ENCODE measurements at regions not wholly inside any gene's neighbourhood (a gene's known extent, or its start where the extent isn't known, plus 50 kb on each side); places are given as distances from the start of the nearest gene placed in this dataset.

DNA sequence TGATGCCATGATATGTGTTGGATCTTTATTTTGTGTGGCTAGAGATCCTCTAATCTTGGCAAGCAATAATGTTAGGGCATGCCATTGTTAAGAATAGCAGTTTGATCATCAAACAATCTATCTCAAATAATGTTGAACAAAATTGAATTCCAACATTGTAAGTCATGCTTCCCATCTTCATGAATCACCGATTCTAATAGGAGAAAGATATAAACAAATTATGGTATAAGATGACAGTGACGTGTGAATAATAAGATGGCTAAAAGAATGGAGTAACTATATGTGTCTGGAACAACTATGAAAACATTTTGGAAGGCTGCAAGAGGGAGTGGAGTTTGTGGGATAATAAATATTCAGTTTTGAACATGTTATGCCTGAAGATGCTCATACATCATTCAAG, 208.4 kb downstream of the DTHD1 start:
- no peak for DNase-seq (ENCODE audit: low read depth)
- no peak overlapping the region for H3K4me3 ChIP-seq (ENCODE audit: control insufficient read depth, low read depth, low read length)
- TF ChIP-seq, protein P1, sequence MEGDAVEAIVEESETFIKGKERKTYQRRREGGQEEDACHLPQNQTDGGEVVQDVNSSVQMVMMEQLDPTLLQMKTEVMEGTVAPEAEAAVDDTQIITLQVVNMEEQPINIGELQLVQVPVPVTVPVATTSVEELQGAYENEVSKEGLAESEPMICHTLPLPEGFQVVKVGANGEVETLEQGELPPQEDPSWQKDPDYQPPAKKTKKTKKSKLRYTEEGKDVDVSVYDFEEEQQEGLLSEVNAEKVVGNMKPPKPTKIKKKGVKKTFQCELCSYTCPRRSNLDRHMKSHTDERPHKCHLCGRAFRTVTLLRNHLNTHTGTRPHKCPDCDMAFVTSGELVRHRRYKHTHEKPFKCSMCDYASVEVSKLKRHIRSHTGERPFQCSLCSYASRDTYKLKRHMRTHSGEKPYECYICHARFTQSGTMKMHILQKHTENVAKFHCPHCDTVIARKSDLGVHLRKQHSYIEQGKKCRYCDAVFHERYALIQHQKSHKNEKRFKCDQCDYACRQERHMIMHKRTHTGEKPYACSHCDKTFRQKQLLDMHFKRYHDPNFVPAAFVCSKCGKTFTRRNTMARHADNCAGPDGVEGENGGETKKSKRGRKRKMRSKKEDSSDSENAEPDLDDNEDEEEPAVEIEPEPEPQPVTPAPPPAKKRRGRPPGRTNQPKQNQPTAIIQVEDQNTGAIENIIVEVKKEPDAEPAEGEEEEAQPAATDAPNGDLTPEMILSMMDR (conservative IDR thresholded peaks at IDR 0.05; ENCODE audit: control insufficient read depth, insufficient read depth, low read depth, low read length), result no peak

DNA sequence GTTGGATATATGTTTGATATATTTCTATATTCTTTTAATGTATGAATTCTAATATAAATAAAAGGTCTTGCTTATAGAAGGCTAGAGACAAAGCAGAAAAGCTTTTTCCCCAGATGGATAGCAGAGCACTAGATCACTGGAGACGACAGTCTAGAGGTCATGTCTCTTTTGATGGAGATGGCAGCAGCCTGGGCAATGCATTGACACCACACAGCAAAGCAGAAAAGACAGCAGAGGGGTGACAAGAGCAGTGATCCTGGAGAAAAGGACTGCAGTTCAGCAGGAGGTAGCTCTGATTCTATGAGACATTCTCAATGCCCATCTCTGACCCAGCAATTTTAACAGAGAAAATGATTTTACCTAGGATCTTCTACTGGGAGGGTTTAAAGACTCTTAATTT, 210.6 kb downstream of the DTHD1 start:
- TF ChIP-seq, protein P1 (conservative IDR thresholded peaks at IDR 0.05; ENCODE audit: control insufficient read depth, insufficient read depth, low read depth, low read length), result no peak
- no peak overlapping the region for H3K4me3 ChIP-seq (ENCODE audit: control insufficient read depth, low read depth, low read length)
- DNase-seq (ENCODE audit: low read depth), result no peak

DNA sequence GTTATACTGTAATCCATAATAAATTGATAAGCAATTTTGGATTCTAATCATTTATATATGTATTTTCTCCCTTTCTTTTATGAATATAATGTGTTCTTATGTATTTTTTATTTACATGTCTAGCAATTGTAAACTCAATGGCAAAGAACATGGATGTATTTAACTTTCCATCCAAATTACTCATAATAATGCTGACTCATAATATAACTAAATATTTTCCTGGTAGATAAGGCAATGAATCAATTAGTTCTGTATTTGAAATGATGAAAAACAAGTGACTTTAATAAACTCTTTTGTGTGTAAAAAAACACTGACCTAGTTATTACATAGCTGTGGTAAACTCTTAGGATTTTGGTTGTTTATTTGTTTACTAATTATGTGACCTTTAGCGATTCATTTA, 211.2 kb downstream of the DTHD1 start:
- no peak for DNase-seq (ENCODE audit: low read depth)
- TF ChIP-seq, protein P1 (conservative IDR thresholded peaks at IDR 0.05; ENCODE audit: control insufficient read depth, insufficient read depth, low read depth, low read length), result no peak
- no peak overlapping the region for H3K4me3 ChIP-seq (ENCODE audit: control insufficient read depth, low read depth, low read length)

DNA sequence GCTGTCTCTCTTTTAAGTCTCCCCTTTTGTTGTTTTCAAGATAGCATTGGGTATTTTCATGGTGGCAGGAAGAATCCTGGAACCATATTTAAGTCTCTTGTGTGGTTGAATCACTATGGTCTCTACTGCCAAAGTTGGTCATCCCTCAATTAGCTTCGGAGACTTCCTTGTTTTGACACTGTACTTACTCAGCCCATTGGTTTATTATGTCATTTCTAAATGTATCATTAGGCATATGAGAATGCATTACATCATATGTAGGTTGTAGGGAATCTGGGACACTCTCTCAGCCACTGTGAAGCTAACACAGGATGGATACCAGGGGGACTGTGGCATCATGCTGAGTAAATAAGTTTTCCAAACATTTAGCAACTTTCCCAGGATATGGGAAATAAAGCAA, 211.8 kb downstream of the DTHD1 start:
- no peak for DNase-seq (ENCODE audit: low read depth)
- no peak overlapping the region for H3K4me3 ChIP-seq (ENCODE audit: control insufficient read depth, low read depth, low read length)
- TF ChIP-seq, protein P1 (conservative IDR thresholded peaks at IDR 0.05; ENCODE audit: control insufficient read depth, insufficient read depth, low read depth, low read length), result no peak

DNA sequence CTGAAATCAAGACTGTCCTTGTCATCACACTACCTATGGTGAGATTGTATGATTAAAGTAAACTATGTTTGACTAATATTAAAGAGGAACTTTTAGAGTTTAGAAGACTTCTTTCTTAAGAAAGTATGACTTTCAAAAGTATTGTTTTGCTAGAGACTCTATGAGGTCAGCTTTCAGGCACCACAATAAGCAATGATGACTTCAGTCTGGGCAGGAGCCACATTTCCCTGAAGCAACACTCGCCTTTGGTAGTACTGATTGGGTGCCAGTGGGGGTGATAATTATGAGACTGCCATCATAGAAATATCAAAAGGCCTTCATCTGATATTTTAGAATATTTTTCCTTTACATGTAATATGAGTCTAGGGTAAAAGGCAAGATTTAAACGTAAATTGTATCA, 212.6 kb downstream of the DTHD1 start:
- DNase-seq (ENCODE audit: low read depth), result no peak
- TF ChIP-seq, protein P1 (conservative IDR thresholded peaks at IDR 0.05; ENCODE audit: control insufficient read depth, insufficient read depth, low read depth, low read length), result no peak
- no peak overlapping the region for H3K4me3 ChIP-seq (ENCODE audit: control insufficient read depth, low read depth, low read length)

DNA sequence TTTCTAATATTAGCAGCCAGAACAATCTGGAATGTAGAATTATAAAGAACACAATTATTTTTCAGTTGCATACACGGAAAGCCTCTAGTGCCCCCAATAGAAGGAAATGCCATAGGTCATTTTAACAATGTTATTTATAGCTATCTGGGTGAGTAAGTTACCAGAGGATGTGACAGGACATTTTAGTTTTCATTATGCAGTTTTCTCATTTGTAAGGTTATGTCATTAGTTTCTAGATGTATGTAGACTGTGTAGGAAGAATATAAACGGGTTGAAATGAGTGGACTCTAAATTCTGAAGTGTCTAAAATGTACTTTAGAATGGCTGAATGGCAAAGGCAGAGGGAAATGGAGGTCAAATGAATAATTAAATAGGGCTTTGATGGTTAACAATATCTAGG, 213.3 kb downstream of the DTHD1 start:
- no peak overlapping the region for H3K4me3 ChIP-seq (ENCODE audit: control insufficient read depth, low read depth, low read length)
- TF ChIP-seq, protein P1 (conservative IDR thresholded peaks at IDR 0.05; ENCODE audit: control insufficient read depth, insufficient read depth, low read depth, low read length), result no peak
- no peak for DNase-seq (ENCODE audit: low read depth)

DNA sequence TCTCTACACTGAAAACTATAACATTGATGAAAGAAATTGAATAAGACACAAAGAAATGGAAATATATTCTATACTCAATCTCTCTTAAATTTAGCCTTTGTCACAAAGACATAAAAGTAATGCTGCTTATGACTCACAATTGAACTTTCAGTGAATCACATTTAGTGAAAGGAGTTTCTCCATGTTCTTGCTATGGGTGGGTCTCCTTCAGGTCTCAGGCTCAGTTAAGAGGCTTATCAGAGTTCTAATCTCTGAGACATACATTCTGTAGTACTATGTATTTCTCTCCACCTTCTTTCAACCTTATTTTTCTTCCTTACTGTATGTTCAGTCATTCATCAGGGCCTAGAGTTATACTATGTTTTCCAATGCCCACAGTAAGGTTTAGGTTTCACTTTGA, 220.9 kb downstream of the DTHD1 start:
- no peak for DNase-seq (ENCODE audit: low read depth)
- TF ChIP-seq, protein P1 (conservative IDR thresholded peaks at IDR 0.05; ENCODE audit: control insufficient read depth, insufficient read depth, low read depth, low read length), result no peak
- H3K4me3 ChIP-seq (ENCODE audit: control insufficient read depth, low read depth, low read length), result no peak overlapping the region
